H4 (cell line): ENCODE measurements at regions not wholly inside any gene's neighbourhood (a gene's known extent, or its start where the extent isn't known, plus 50 kb on each side); places are given as distances from the start of the nearest gene placed in this dataset.

Source experiments
- DNase-seq: peaks from one replicate; pipeline ENCODE4 v3.0.0-alpha.2; 2015; ENCODE audit warnings: low spot score

- DNase-seq: no peak
These were observed 51.6 kb upstream of the FHIP2A start for GRCh38 chr10:114770009-114770408.

- no peak for DNase-seq
These were observed 50.4 kb upstream of the FHIP2A start for GRCh38 chr10:114771157-114771556.

GRCh38 chr10:114771749-114772148 is 49.8 kb upstream of the FHIP2A start:
- no peak for DNase-seq
